HepG2 (cell line): ENCODE measurements at regions not wholly inside any gene's neighbourhood (a gene's known extent, or its start where the extent isn't known, plus 50 kb on each side); places are given as distances from the start of the nearest gene placed in this dataset.

Experiments
- ATAC-seq: fragments of 200-7000 bp; cut with Tn5 transposase; 3 replicates; pipeline ENCODE4 v1.9.1; 2020; ENCODE audit warnings: mild to moderate bottlenecking, moderate library complexity
- BruUV-seq: library from RNA; stranded (reverse); fragments of 400-500 nt; replicated peaks from 2 replicates; lab custom pipeline; 2021; lab: Mats Ljungman, UMichigan
- CTCF ChIA-PET: fragments of 300-600 bp; formaldehyde crosslinking; extraction: SDS; loops from one replicate; lab custom pipeline; 2021; ENCODE audit warnings: low total read pairs, inconsistent platforms, low intra/inter-chr PET ratio; lab: Yijun Ruan, JAX
- POLR2A ChIA-PET: fragments of 350-600 bp; sonication (Branson Sonifier 250); formaldehyde crosslinking; loops from one replicate; lab custom pipeline; 2020; ENCODE audit warnings: antibody characterized with exemption, inconsistent platforms; lab: Yijun Ruan, JAX
- DNase-seq: peaks from one replicate; pipeline ENCODE4 v3.0.0-alpha.2; 2015; ENCODE audit warnings: low spot score
- FAIRE-seq: peaks from 3 replicates; lab custom pipeline; 2011; peaks lifted over from hg19 to GRCh38; lab: Jason Lieb, UNC
- H2AFZ ChIP-seq: one replicate; pipeline ENCODE4 v1.6.1; 2011; ENCODE audit warnings: low read length, inconsistent platforms
- H3K27ac ChIP-seq: fragments of 300-600 bp; 3 replicates; pipeline ENCODE4 v1.8.0; 2011; ENCODE audit warnings: mixed run types, mild to moderate bottlenecking, mixed read lengths, low read length, inconsistent platforms; ENCODE audit not compliant: insufficient read depth; ENCODE audit errors: extremely low read length
- H3K27me3 ChIP-seq, 2 experiments: fragments of 200-600 bp in 1 of 2; 2 replicates in 1 of 2; 3 replicates in 1 of 2; pipeline versions ENCODE4 v1.6.0 to v1.8.0; 2011; ENCODE audit warnings: low read length in 2 of 2, mild to moderate bottlenecking in 2 of 2, moderate library complexity in 2 of 2, inconsistent platforms in 1 of 2; ENCODE audit not compliant: insufficient read depth in 2 of 2, control insufficient read depth in 1 of 2
- H3K36me3 ChIP-seq, 2 experiments: fragments of 200-600 bp in 1 of 2; replicated peaks in 1 of 2; 2 replicates in 1 of 2; 3 replicates in 1 of 2; pipeline versions ENCODE4 v1.5.1 to v1.8.0; 2011; ENCODE audit warnings: low read length in 2 of 2, inconsistent platforms in 1 of 2; ENCODE audit not compliant: insufficient read depth in 2 of 2, control insufficient read depth in 1 of 2
- H3K4me1 ChIP-seq: 2 replicates; pipeline ENCODE4 v1.5.1; 2012; ENCODE audit warnings: low read length, inconsistent platforms; ENCODE audit not compliant: insufficient read depth
- H3K4me2 ChIP-seq: 2 replicates; pipeline ENCODE4 v1.6.0; 2011; ENCODE audit warnings: low read depth, low read length, inconsistent platforms
- H3K4me3 ChIP-seq, 3 experiments: fragments of 200-600 bp in 1 of 3; sonication (generic), shearing (Covaris generic) in 1 of 3; replicated peaks in 1 of 3; 2 replicates each; pipeline ENCODE4 v1.5.1; 2011 to 2016; ENCODE audit warnings: low read length in 3 of 3, inconsistent platforms in 2 of 3, low read depth in 2 of 3, mild to moderate bottlenecking in 2 of 3, control low read depth in 1 of 3, mixed read lengths in 1 of 3; ENCODE audit not compliant: insufficient read depth in 1 of 3
- H3K79me2 ChIP-seq: one replicate; pipeline ENCODE4 v1.6.1; 2011; ENCODE audit warnings: low read length, inconsistent platforms; ENCODE audit not compliant: insufficient read depth
- H3K9ac ChIP-seq: 2 replicates; pipeline ENCODE4 v1.6.0; 2011; ENCODE audit warnings: mild to moderate bottlenecking, low read depth, low read length, inconsistent platforms; ENCODE audit not compliant: insufficient read depth
- H3K9me3 ChIP-seq: 2 replicates; pipeline ENCODE4 v1.5.1; 2012; ENCODE audit warnings: mild to moderate bottlenecking, low read length
- H4K20me1 ChIP-seq: 2 replicates; pipeline ENCODE4 v1.6.0; 2011; ENCODE audit warnings: inconsistent platforms, mild to moderate bottlenecking, low read length, moderate library complexity; ENCODE audit not compliant: insufficient read depth
- BHLHE40 ChIP-seq: IDR thresholded peaks from 2 replicates; pipeline ENCODE4 v1.6.1; 2011; ENCODE audit warnings: low read length, improper control_type of control experiment
- ETS1 ChIP-seq: sonication (generic); formaldehyde crosslinking; IDR thresholded peaks from 2 replicates; pipeline ENCODE4 v1.4.0; 2020; ENCODE audit warnings: missing genetic modification reagents
- HBP1 ChIP-seq: IDR thresholded peaks from 2 replicates; pipeline ENCODE4 v1.6.1; 2016; ENCODE audit warnings: low read depth, control low read depth
- KAT8 ChIP-seq: IDR thresholded peaks from 2 replicates; pipeline ENCODE4 v1.6.1; 2016; ENCODE audit warnings: missing genetic modification reagents, missing compliant biosample characterization
- KDM6A ChIP-seq: IDR thresholded peaks from 2 replicates; pipeline ENCODE4 v1.6.1; 2016; ENCODE audit warnings: low read depth
- PBX2 ChIP-seq: IDR thresholded peaks from 2 replicates; pipeline ENCODE4 v1.6.1; 2016; ENCODE audit warnings: control low read depth
- TEF ChIP-seq: sonication (generic); formaldehyde crosslinking; IDR thresholded peaks from 2 replicates; pipeline ENCODE4 v1.5.0; 2020; ENCODE audit warnings: missing genetic modification reagents
- THRA ChIP-seq: sonication (generic); formaldehyde crosslinking; IDR thresholded peaks from 2 replicates; pipeline ENCODE4 v1.4.0; 2020; ENCODE audit warnings: missing genetic modification reagents, borderline replicate concordance
- USF2 ChIP-seq, 2 experiments: sonication (generic) in 1 of 2; formaldehyde crosslinking in 1 of 2; IDR thresholded peaks; 2 replicates each; pipeline versions ENCODE4 v1.5.1 to v1.6.1; 2011 to 2020; ENCODE audit warnings: borderline replicate concordance in 1 of 2, low read depth in 1 of 2, low read length in 1 of 2, mild to moderate bottlenecking in 1 of 2, missing genetic modification reagents in 1 of 2, moderate library complexity in 1 of 2
- ZBTB10 ChIP-seq: sonication (generic); formaldehyde crosslinking; IDR thresholded peaks from 2 replicates; pipeline ENCODE4 v1.4.0; 2020; ENCODE audit warnings: missing genetic modification reagents, borderline replicate concordance
- ZFP41 ChIP-seq: sonication (generic); formaldehyde crosslinking; IDR thresholded peaks from 2 replicates; pipeline ENCODE4 v1.4.0; 2020; ENCODE audit warnings: mild to moderate bottlenecking, missing genetic modification reagents, borderline replicate concordance
- ZNF354B ChIP-seq: sonication (generic); formaldehyde crosslinking; IDR thresholded peaks from 2 replicates; pipeline ENCODE4 v1.8.0; 2022; ENCODE audit warnings: mild to moderate bottlenecking, missing genetic modification reagents
- ZNF772 ChIP-seq: sonication (generic); formaldehyde crosslinking; IDR thresholded peaks from 2 replicates; pipeline ENCODE4 v1.5.0; 2020; ENCODE audit warnings: mild to moderate bottlenecking, missing genetic modification reagents
- WGBS: methylation state at CpG from one replicate; pipeline ENCODE4 v1.1.6; 2017; ENCODE audit warnings: low lambda C conversion rate; 5-methylcytosine and 5-hydroxymethylcytosine counted together
- in situ Hi-C: cut with HindIII; loops from 2 replicates; pipeline ENCODE4 v1.10.0; 2017; ENCODE audit warnings: low pct_unique_long_range_greater_than_20kb; ENCODE audit not compliant: extremely low pct_ligation_motif_present
- intact Hi-C: fragments of 100-400 bp; cut with micrococcal nuclease; formaldehyde crosslinking; loops from one replicate; pipeline ENCODE4 v1.10.0; 2022; ENCODE audit not compliant: unreplicated experiment

- no peaks in the 10 kb centered on the region for H3K4me1 ChIP-seq
- no peak for TF ChIP-seq USF2 (IDR thresholded peaks at IDR 0.05; ENCODE audit: low read depth, low read length)
- TF ChIP-seq USF2 (CRISPR knock-in tag; IDR thresholded peaks at IDR 0.05; ENCODE audit: borderline replicate concordance), result no peak
- TF ChIP-seq PBX2 (CRISPR knock-in tag), result no peak
- no peak for TF ChIP-seq ZNF354B (CRISPR knock-in tag)
- no peak for TF ChIP-seq ZBTB10 (CRISPR knock-in tag)
- TF ChIP-seq KAT8, result no peak
- TF ChIP-seq ZNF772, result no peak
- TF ChIP-seq TEF (CRISPR knock-in tag), result no peak
- TF ChIP-seq BHLHE40, result no peak
- TF ChIP-seq ETS1 (CRISPR knock-in tag), result no peak
- TF ChIP-seq HBP1 (CRISPR knock-in tag), result no peak
- no peak for TF ChIP-seq THRA (CRISPR knock-in tag)
- TF ChIP-seq ZFP41 (CRISPR knock-in tag), result no peak
- TF ChIP-seq KDM6A (CRISPR knock-in tag), result no peak
- DNase-seq (no peak), FAIRE-seq (no peak), ATAC-seq (no peak)
- no peak overlapping the region for H3K4me2 ChIP-seq
- no peak overlapping the region for H3K27ac ChIP-seq
- H3K27me3 ChIP-seq, result no peaks in the 10 kb centered on the region
- no peak overlapping the region for H3K4me3 ChIP-seq
- H3K9ac ChIP-seq, result no peak overlapping the region
- in situ Hi-C loops (no loop called here), intact Hi-C loops (no loop called here)
- H4K20me1 ChIP-seq, result no peaks in the 10 kb centered on the region
- no peaks in the 10 kb centered on the region for H3K79me2 ChIP-seq
- H2AFZ ChIP-seq, result no peak overlapping the region
- CTCF ChIA-PET, result no interaction called here
- BruUV-seq, result no TSS peak
- H3K9me3 ChIP-seq, result no peaks in the 10 kb centered on the region
- 0% methylated on average over 2 of the region's 2 CpGs for WGBS
- H3K36me3 ChIP-seq, result no peaks in the 10 kb centered on the region
- POLR2A ChIA-PET, result no interaction called here
These were observed 254.8 kb downstream of the PCDH10 start for GRCh38 chr4:133403913-133404312.
